Superior temporal gyrus (tissue), 1 donor: ENCODE measurements at regions not wholly inside any gene's neighbourhood (a gene's known extent, or its start where the extent isn't known, plus 50 kb on each side); places are given as distances from the start of the nearest gene placed in this dataset.

Source experiments
- DNase-seq: peaks from one replicate; pipeline ENCODE4 v3.0.0-alpha.2; 2016; ENCODE audit errors: extremely low spot score

DNA sequence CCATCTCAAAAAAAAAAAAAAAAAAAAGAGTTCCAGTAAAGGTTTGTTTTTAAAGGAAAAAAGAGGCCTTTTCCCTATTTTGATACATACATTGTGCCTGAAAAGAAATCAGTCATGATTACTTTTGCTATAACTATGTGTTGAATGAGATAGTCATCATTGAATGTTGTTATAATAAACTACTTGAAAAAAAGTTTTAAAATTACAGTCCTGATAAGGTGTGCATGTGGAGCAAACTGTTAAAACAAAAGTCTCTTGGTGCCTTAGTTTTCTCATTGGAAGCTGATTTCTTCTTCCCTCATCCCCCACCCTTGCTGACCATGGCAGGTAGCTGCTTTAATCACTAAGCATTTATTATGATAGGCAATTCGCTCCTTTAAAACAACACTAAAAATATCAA, 172.3 kb upstream of the TBCA start:
- no peak for DNase-seq

DNA sequence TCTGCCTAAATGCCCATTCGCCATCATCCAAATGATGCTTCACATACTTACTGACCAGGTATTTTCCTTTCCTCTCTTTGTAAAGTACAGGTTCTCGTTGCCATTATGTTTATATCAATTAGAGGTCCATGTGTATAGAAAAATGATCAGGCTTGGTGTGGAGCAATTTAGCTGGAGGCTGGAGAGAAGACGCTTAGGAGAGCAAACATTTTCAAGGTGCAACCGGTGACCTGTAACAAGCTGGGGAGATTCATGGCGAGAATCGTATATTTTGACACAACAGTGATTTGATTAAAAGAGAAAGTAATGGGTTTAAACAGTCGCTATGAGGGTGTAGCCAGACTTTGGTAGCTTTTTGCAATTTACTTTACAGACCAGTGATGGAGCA, 170.9 kb upstream of the TBCA start:
- no peak for DNase-seq

DNA sequence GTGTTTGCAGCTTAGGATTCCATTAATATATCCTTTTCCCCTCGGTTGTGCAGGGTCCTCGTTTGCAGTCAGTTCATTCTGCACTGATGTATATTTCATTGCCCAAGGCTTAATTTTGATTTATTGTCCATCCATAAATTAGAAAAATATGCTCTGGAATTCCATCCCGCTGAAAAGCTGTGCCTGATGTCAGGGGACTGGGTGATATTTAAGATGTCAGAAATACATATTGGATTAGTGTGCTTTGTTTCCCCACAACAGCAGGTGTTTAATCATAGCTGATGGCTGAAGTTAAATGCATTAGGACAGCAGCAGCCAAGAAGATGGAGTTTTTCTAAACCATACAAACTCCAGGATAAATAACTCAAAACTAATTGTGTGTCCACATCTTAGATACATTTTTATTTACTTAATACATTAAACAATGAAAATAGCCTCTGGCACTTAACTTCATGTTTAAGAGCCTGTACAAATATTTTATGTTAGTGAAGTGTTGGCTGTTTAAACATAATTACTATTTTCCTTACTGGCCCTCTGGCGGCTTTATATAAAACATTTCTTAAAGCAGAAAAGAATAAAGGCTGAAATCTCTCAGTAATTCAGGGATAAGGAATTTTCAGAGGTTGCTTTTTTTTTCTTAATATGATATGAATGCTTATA, 170.4 kb upstream of the TBCA start:
- peak; percentile 36 for DNase-seq

DNA sequence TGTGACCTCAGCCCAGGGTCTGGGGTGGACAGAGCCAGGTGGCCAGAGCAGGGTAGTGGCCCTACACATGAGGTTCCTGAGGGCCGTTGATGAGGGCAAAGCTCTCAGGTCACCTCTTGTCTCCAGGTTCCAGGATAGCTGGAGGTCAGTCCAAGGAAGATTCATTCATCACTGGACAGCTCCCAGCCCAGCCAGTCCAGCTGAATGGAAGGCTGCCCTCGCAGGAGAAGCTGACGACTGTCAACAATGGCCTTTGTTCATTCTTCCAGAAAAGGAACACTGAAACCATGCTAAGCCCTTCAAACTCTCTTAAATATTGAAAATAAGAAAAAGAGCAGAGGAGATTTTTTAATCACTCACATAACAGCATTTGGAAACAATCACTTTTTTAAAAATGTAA, 169.7 kb upstream of the TBCA start:
- peak; percentile 88 for DNase-seq

DNA sequence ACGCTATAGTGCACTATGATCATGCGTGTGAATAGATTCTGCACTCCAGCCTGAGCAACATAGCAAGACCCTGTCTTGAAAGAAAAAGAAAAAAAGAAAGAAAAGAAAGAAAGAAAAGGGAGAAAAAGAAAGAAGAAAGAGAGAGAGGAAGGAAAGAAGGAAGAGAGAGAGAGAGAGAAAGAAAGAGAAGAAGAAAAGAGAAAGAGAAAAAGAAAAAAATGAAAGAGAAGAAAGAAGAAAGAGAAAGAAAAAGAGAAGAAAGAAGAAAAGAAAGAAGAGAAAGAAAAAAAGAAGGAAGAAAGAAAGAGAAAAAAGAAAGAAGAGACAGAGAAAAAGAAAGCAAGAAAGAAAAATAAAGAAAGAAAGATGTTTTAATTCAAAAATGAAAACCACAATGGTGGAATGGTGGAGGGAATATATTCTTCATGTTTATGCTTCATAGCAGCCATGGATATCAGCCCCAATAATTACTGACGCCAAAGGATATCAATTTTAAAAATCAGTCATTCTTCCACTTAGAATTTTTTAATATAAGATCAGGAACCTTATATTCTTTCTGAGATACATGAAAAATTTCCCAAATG, 168.7 kb upstream of the TBCA start:
- no peak for DNase-seq

DNA sequence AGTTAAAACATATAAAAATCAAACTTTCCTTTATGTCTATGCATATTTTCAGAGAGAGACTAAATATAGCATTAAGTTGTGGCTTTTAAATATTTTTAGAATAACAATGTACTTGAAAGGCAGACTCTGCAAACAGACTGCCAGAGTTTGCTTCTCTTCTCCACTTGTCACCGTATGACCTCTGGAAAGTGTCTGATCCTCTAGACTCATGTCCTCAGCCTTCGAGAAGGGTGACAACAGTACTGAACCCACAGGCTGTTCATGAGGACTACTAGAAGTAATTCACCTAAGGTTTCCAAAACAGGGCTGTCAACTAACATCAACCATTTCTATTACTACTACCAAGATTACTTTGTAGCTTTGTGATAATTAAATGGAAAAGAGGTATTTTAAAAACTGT, 167.7 kb upstream of the TBCA start:
- DNase-seq: no peak

DNA sequence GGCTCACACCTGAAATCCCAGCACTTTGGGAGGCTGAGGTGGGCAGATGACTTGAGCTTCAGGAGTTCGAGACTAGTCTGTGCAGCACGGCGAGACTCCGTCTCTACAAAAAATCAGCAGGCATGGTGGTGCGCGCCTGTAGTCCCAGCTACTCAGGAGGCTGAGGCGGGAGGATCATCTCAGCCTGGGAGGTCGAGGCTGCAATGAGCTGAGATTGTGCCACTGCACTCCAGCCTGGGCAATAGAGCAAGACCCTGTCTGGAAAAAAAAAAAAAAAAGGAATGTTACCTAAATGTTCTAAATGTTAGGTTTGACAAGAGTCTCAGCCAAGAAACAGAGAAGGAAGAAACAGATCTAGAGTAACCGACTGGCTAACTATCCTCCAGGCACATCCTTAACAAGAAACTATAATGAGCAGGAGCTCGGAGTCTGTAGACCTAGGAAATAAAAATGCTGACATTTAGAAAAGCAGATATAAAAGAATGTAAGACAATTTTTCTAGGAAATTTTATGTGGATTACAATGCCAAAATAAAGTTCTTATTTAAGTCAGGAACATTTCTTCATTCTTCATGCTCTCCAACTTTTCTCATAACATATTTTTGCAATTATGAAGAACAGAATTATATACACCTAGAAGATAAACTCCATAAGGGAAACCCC, 166.6 kb upstream of the TBCA start:
- no peak for DNase-seq

DNA sequence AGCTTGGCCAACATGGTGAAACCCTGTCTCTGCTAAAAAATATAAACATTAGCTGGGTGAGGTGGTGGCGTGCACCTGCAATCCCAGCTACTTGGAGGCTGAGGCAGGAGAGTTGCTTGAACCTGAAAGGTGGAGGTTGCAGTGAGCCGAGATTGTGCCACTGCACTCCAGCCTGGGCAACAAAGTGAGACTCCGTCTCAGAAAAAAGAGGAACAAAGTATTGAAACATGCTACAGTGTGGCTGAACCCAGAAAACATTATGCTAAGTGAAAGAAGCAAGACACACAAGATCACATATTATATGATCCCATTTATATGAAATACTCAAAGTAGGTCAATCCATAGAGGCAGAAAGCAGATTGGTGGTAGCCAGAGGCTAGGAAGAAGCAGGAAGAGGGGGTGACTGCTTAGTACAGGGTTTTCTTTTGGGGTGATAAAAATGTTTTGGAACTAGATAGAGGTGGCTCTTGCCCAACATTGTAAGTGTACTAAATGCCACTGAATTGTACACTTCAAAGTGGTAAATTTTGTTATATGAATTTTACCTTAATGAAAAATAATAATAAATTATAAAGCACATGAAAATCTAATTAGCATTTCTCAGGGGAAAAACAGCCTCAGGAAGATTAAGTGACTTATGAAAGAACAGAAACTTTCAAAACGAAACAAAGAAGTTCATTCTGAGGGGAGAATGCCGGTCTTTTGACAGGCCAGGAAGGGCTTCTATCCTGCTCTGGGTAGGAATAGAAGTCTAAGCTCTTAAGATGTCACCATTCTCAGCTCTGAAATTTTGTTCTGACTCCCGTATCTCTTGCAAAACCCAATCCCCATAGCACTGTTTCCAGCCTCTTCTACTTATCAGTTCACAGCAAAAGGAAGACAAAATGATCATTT, 161.1 kb upstream of the TBCA start:
- DNase-seq: no peak

DNA sequence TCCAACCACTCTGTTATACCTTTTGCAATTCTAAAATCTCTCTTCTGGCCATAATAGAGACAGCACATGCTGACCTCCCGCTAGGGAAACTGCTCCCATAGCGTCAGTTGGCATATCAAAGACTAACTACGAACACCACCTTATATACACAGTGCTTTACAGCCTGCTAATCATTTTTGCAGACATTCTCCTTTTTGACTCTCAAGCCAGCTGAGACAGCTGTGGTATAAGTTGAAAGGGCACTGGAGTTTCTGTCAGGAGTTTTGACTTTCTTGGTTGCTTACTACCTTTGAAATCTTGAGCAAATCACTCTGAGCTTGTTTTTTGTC, 160.2 kb upstream of the TBCA start:
- no peak for DNase-seq

DNA sequence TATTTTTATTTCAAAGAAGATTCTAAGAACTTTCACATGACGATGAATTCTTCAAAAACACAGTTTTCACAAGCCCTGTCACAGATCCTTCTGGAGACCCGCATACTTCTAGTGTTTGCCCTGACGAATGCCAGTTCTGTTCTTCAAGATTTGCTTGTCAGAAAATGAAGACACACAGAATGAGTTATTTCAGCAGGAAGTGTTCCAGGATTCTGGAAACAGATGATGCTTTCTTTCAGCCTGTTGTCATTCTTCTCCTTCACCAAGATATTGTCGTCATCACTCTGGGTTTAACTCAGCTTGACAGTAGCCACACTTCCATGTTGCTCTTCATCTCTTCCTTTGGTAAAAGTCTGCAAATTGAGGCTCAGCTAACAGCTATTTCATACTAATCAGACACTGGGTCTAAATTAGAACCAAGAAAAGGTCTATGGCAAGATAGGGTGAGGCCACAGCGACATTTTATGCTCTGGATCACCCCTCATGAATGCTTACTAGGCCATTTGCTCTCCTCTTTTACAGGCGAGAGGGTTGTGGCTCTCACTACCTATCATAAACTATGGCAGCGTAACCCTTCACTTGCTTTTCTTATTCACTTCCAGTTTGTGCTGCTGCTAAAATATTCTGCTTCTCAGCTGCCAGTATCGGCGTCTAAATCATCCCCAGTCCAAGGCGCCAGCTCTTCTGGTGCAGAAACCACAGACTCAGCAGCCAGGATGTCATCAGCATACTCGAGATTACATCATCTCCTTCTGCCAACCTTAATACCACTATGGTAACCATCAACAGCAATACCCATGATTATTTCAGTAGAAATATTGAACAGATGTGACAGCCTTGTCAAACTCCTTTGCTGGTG, 159.6 kb upstream of the TBCA start:
- no peak for DNase-seq

DNA sequence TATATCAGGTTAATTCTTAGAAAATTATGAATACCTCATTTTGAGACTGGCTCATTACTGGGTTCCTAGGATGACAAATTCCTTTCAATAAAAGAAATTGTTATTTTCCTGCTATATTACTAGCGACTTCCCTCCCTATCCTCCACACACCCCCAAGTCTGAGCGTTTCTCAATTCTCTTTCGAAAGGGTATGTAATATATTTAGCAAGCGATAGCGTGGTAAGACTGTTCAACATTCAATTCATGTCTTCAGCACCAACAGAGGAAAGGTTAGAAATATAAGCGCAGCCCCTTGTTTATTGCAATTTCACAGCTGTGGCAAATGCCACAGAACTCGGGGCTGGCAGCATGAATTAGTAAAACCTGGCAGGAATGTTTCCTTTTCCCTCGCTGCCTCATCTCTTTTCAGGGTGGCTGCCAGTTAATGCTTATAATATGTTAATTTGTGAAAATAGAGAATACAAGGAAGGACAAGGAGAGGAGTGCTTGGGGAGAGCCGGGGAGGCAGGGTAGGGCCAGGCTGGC, 152.7 kb upstream of the TBCA start:
- no peak for DNase-seq

DNA sequence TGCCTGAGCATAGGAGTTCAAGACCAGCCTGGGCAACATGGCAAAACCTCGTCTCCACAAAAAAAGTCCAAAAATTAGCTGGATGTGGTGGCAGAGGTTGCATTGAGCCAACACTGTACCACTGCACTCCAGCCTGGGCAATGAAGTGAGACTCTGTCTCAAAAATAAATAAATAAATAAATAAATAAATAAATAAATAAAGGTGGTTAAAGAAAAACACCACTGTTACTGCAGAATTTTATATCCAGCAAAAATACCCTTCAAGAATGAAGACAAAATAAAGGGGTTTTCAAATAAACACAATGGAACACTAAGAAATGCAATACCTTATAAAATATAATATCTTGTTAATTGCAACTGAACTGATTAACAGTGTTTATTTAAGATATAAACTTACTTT, 150.2 kb upstream of the TBCA start:
- DNase-seq: no peak

DNA sequence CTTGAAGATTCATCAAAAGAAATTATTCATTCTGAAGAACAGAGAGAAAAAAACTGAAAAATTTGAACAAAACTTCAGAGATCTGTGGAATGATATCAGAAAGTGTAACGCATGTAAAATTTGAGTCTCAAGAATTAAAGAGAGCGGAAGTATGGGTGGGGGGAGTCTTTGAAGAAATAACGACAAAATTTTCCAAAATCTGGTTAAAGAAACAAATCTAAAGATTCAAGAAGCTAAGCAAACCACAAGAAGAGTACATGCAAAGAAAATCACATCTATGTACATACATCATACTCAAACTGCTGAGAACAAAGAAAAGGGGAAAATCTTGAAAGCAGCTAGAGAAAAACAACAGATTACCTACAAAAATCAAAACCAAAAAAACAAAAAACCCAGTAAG, 149.4 kb upstream of the TBCA start:
- DNase-seq: no peak

DNA sequence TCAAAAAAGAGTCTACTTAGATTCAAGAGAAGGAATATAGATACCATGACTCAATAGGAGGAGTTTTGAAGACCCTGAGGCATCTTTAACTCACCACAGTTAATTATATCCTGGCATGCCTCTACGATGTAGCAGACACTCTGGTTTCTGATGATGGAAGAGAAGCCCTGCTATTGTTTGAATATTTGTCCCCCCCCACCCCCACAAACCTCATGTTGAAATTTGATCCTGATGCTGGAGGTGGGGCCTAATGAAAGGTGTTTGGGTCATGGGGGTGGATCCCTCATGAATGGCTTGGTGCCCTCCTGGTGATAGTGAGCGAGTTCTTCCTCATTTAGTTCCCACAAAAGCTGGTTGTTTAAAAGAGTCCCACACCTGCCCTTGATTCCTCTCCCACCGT, 147.9 kb upstream of the TBCA start:
- no peak for DNase-seq

DNA sequence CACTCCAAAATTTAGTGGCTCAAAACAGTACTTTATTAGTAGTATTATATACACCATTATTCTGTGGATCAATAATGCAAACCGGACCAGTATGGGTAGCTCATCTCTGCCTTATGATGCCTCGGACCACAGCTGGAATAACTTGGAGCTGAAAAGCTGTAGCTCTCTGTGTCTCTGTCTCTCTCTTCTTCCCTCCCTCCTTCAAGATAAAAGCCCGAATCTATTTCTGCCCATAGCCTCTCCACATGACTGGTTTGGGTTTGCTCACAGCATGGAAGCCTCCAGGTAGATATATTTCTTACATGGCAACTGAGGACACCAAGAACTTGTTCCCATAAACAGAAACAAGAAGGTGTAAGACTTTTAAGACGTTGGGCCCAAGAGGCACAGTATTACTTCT, 147.5 kb upstream of the TBCA start:
- DNase-seq: no peak

DNA sequence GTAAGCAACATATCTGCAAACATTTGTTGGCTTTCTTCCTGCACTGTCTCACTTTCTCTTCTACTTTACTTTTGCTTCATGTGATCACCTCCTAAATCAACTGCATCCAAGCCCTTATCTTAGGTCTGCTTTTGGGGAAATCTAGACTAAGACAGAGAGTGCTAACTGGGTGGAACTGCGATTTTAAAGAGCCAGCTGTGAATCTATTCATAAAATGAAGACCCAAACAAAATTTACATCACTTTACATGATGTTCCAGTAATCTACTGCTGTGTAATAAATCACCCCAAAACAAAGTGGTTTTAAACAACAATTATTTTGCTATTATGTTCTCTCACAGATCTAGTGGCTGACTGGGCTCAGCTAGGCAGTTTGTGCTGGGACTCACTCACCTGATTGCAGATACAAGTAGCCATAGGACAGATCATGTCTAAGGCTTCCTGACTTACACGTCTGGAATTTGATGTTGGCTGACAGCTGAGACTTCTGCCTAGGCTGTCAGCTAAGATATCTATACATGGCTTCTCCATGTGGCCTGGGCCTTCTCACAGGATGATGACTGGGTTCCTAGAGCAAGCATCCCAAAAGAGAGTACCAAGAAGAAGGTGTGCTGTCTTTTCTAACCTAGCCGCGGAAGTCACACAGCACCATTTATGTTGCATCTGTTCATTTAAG, 145.1 kb upstream of the TBCA start:
- DNase-seq: no peak

DNA sequence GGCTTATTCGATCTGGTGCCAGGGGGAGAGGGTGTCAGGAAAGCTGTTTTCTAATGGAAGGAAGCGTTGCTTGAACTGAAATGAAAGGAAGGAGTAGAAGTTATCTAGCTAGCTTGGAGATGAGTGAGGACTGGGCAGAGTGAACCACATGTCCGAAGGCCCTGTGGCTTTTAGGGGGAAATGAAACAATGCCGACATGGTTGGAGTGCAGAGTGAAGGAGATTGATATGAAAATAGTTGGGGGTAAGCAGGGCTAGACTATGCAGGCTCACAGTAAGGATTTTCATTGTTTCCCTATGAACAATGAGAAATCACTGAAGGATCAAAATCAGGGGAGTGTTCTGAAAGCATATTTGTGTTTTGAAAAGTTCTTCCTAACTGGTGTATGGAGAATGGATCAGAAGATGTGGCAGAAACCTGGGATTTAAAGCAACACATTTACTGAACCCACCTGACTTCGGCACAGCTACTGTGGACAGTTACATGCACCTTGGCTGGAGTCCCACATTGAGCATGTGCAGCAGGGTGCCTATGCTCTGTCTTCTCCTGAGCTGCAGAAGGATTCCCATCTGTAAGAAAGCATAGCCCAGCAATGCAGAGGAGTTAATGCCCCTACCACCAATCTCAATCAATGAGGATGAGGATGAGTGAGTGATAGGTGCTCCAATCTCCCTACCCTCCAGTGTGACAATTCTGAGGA, 144.4 kb upstream of the TBCA start:
- DNase-seq: no peak

DNA sequence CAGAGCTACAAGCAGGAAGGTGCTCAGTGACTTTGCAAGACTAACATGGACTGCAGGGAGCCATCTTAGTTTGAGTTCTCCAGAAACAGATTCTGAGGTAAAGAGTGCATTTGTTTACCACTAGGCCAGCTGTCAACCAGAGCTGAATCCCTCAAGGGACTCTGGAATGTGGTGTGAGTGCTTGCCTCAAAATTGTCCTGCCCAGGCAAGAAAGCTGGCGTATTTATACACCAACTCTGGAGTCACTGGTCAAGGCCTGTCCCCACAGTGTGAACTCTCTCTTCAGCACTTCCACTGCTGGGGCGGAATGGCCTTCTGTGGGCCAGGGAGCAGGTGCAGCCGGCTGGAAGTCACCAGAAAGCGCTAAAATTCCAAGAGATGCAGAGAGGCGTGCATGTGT, 139.2 kb upstream of the TBCA start:
- no peak for DNase-seq

DNA sequence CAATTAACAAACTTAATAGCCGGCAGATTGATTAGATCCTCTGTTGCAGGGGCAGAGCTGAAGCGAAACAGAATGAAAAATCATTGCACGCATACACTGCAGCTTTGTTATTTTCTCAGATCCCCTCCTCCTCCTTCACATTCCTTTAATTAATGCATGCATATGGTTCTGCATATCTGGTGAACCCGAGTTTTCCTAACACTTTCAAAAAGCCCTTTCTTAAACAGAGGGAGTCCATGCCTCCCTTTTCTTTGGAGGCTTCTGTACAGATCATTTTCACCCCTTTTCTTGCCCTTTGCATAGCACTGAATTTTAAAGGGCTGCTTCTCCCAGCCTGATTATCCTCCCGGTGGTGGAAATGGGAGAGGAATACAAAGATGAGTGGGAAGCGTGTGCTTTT, 136.6 kb upstream of the TBCA start:
- DNase-seq: no peak

DNA sequence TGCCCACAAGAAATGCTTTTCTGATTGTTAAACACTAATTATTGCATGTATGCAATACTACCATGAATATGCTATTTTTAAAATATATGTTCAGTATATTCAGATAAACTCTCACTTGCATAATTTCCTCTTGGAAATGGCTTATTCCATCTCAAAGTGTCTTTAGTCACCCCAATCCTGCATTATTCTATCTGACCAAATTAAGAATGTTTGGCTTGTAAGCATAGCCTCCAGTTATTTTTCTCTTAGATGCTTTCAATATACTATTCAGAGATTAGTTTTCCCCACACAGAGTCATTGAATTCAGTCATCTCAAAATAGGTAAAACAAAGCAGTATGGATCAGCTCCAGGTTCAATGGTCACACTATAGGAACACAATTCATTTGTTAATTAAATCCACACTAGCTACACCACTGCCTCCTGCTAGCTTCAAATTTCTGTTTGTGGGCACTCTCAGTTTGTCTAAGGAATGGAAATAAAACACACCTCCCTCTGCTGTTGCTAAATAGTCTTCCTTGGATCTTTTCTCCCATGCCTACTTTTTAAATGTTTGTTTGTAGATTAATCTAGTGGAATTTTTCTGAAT, 134.6 kb upstream of the TBCA start:
- DNase-seq: no peak
